ENCODE measurements at regions not wholly inside any gene's neighbourhood (a gene's known extent, or its start where the extent isn't known, plus 50 kb on each side); places are given as distances from the start of the nearest gene placed in this dataset.

- DNase-seq (ENCODE audit: low read depth in 3 of 3): no peak
Observed at GRCh38 chr1:187442603-187443002, 613.9 kb downstream of the PLA2G4A start.

- DNase-seq (ENCODE audit: low read depth in 3 of 3): no peak
Observed at GRCh38 chr1:187443939-187444338, 615.2 kb downstream of the PLA2G4A start.

DNA sequence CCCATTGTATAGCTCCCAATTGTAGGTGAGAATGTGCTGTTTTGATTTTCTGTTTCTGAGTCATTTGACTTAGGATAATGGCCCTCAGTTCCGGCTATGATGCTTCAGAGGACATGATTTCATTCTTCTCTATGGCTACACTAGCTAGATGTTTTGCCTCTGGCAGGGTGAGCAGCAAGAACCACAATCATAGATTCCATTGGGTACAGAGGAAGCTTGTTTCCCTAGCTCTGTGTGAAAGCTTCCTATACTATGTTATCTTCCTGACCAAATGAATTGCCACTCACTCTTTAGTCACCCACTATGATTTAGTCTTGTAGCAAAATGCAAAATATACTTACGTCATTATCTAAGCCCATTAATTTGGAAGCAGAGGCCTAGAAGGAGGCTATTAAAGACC, 616.3 kb downstream of the PLA2G4A start:
- DNase-seq (ENCODE audit: low read depth in 3 of 3): no peak

DNA sequence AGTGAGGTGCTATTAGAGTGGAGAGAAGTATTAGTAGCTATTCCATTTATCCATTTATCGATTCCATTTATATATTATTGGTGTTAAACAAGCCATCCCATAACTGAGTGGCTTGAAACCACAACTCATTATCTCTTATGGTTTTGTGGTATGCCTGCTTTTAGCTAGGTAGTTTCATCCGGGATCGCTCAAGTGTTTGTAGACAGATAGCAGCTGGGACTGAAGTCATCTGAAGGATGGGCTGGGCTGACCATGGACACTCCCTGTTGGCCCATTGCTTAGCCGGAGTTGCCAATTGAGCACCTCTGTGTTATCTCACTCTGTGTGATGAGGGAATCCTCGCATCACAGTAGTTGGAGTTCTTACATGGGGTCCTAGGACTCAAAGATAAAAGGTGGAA, 622.5 kb downstream of the PLA2G4A start:
- DNase-seq (ENCODE audit: low read depth in 3 of 3): no peak

DNA sequence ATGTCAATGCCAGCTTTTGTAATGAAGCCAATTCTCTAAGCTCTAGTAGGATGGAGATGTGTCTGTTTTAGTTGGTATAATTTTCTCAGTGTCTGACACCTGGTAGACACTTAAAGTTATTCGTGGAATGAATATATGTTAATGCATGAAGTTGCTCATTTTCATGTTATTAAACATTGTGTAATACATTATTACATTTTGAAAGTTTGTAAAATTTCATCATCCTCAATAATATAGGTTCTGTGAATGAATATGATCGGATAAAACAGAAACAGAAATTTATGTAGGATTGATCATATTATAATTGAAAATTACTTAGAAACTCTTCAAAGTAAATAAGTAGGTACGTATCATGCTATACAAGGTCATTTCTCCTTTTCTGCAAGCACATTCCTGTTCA, 625.3 kb downstream of the PLA2G4A start:
- no peak for DNase-seq (ENCODE audit: low read depth in 3 of 3)

GRCh38 chr1:187456446-187456845, 627.7 kb downstream of the PLA2G4A start:
- no peak for DNase-seq (ENCODE audit: low read depth in 3 of 3)

- no peak for DNase-seq (ENCODE audit: low read depth in 3 of 3)
Observed at GRCh38 chr1:187460093-187460492, 631.3 kb downstream of the PLA2G4A start.

DNA sequence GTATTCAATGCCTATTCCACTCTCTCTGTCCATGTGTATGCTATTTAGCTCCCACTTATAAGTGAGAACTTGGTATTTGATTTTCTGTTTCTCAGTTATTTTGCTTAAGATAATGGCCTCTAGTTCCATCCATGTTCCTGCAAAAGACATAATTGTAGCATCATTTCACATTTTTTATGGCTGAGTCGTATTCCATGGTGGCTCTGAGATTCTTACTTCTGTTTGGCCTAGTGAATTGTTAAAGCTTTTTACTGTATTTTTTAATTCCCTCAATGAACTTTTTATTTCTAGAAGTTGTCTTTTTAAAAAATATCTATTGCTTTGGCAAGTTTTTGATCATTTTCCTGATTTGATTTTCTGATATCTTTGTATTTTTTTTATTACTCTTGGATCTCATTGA, 635.6 kb downstream of the PLA2G4A start:
- no peak for DNase-seq (ENCODE audit: low read depth in 3 of 3)

DNA sequence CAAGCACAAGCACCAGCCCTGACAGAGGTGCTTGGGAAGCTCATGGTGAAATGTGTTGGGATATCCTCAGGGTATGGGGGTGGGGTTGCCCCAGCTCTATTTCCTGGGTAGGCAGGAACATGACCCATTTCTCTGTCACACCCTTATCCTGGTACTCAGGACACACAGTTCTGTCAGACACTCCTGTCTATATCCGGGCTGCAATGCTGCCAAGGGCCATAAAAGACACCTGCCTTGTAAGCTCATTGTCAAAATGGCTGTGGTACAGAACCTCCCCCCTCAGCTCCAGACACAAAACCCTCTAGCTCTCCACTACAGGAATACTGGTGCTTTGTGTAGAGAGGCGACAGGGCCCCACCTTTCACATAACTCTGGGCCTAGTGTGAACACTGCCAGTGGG, 636.7 kb downstream of the PLA2G4A start:
- no peak for DNase-seq (ENCODE audit: low read depth in 3 of 3)

DNA sequence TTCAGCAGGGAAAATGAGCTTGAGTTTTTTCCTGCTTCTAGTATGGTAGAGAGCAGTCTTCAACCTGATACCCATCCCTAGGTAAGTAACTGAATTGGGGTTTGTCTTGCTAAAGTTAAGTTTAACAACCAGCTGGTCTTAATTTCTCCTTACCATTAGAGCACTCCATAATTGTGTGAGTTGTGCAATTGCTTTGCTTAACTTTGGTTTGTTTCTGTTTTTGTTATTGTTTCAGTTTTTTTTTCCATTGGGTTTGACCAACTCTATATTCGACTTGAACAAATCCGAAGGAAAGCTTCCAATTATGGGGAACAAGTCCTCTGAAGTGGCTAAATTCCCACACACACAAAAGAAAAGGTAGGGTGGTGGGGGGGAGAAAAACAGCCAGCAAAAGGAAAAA, 641.1 kb downstream of the PLA2G4A start:
- no peak for DNase-seq (ENCODE audit: low read depth in 3 of 3)

GRCh38 chr1:187471555-187471954, 642.8 kb downstream of the PLA2G4A start:
- DNase-seq (ENCODE audit: low read depth in 3 of 3): no peak

GRCh38 chr1:187474336-187474735, 645.6 kb downstream of the PLA2G4A start:
- no peak for DNase-seq (ENCODE audit: low read depth in 3 of 3)

GRCh38 chr1:187476671-187477070, 647.9 kb downstream of the PLA2G4A start:
- DNase-seq (ENCODE audit: low read depth in 3 of 3): no peak

GRCh38 chr1:187477103-187477502, 648.4 kb downstream of the PLA2G4A start:
- no peak for DNase-seq (ENCODE audit: low read depth in 3 of 3)

- DNase-seq (ENCODE audit: low read depth in 3 of 3): no peak
Observed at GRCh38 chr1:187477535-187477934, 648.8 kb downstream of the PLA2G4A start.

DNA sequence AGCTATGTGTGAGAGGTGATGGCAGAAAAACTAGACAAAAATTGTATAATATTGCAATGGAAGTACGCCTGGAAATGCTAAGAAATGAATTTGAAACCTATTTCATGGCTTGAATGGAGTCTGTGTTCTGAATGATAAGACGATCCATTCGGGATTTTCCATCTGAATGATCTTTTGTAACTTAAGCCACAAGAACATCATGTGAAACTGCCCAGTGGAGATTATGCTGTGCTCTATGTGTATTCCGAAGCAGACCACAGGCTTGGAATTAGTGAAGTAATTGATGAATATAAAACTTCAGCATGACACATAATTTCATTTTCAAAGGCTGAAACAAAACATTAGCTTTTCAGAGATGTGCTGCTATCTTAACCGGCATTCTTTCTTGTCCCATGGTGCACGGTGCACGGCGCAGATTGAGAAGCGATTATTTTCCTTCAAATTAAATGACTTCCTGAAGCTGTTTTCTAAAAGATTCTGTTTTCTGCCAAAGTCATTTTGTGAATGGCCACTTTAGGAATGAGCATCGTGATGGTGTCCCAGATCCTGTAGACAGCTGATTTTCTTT, 652.9 kb downstream of the PLA2G4A start:
- no peak for DNase-seq (ENCODE audit: low read depth in 3 of 3)

DNA sequence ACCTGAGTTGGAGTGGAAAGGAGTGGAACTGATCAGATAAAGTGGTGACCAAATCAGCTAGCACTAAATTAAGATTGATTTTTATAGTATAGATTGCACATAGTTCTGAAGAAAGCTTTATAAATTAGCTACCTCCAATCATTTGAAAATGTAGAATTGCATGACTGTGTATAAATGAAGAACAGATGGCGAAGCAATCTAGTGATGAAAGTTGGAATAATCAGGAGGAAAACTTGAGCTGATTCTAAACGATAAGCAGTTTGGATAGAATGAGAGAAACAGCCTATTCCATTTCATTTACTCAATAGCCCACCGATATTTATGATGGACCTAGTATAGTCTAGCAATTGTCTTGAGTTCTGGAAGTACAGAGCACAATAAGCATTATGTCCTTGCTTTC, 661.5 kb downstream of the PLA2G4A start:
- DNase-seq (ENCODE audit: low read depth in 3 of 3): no peak

DNA sequence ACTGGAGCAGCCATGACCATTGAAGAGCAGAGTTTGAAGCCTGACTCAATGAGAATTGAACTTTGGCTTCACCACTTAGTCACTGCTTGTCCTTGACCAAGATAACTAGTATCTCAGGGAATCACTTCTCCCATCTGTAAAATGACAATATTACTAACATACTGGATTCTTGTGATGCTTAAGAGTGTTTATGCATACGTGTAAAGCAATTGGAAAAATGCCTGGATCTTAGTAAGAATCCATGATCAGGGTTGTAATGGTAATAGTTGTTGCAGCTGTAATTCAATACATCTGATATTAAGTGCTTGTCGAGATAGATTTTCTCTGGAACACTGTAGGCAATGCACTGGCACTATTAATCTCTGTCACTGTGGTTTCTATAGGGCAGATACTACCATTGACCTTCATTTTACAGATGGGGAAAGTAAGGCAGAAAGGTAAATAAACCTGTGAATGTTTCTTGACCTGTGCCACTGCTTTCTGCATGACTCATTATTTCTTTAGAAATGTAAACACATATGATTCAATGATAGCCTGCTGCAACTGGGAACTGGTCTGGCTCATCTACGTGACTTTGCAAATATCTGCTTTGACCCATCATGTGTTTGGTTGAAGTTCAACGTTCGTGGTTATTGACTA, 662.5 kb downstream of the PLA2G4A start:
- no peak for DNase-seq (ENCODE audit: low read depth in 3 of 3)

DNA sequence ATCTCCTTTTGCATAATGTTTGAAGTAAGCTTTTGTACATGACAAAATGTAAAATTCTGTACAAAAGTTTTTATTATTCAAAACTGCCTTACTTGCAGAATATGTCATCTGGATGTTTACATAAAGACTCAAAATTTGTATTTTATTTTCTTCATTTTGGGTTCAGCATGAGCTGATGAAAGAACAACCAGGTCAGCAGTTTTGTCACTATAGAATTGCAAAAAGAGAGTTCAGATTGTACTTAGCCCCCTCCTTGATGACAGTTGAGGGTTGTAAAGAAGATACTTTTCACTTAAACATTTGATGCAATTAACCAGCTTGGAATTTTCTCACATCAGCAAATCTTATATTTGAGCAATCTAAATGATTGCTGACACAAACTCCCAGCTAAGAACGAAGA, 669.3 kb downstream of the PLA2G4A start:
- no peak for DNase-seq (ENCODE audit: low read depth in 3 of 3)

- no peak for DNase-seq (ENCODE audit: low read depth in 3 of 3)
Observed at GRCh38 chr1:187504779-187505178, 676.0 kb downstream of the PLA2G4A start.

DNA sequence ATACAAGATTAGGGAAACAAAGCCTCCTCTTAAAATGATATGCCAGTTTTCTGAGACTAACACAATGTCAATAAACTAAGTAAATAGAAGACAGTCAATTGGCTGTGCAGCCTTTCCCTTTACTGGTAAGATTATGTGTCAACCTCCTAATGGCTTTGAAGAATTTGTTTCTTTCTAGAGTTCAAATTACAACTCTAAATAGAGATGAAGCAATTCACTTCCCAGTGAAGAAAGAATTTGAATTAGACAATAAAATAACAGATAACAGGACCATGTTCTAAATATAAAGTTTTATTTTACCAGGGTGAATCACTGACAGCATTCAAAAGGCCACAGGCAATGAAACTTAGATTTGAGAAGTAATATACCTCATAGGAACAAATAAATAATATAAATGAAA, 680.3 kb downstream of the PLA2G4A start:
- no peak for DNase-seq (ENCODE audit: low read depth in 3 of 3)

- no peak for DNase-seq (ENCODE audit: low read depth in 3 of 3)
Observed at GRCh38 chr1:187513190-187513589, 684.4 kb downstream of the PLA2G4A start.

DNA sequence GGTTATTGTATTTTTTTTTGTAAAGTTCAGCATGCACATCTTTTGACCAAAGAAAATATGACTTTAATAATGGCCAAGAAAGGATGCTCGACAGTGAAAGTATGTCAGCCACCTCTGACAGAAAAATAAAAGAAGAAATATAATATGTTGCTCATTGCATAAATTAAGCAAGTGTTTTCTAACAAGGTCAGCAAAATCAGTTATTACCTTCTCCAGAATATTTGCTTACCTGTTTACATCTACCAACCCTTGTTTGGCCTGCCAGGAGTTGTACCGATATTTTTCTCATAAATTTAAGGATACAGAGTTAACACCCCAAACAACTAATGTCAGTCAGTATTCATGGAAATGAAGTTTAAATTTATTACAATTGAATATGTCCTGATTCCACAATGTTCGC, 685.4 kb downstream of the PLA2G4A start:
- DNase-seq (ENCODE audit: low read depth in 3 of 3): no peak

DNA sequence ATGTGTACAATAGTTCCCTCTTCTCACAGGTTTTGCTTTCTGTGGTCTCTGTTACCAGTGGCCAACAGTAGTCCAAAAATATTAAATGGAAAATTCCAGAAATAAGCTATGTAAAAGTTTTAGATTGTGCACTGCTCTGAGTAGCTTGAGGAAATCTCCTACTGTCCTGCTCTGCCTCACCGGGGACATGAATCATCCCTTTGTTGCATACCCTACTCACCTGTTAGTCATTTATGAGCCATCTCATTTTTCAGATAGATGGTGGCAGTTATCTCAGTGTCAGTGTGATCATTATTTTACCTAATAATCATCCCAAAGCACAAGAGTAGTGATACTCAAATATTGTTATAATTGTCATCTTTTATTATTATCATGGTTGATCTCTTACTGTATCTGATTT, 688.1 kb downstream of the PLA2G4A start:
- no peak for DNase-seq (ENCODE audit: low read depth in 3 of 3)

All from stimulated activated CD4-positive, alpha-beta T cell treated with anti-CD3 and anti-CD28 coated beads, TNF-alpha, amount 100 ng/mL, for 48 hours (primary cell).